NCI-H524 treated with DMSO at 0.1 percent for 48 hours (cell line): ENCODE measurements at regions not wholly inside any gene's neighbourhood (a gene's known extent, or its start where the extent isn't known, plus 50 kb on each side); places are given as distances from the start of the nearest gene placed in this dataset.
A peak's percentile ranks its signal among the peaks of the same experiment; 100 is the strongest.

ENCODE experiments used
- DNase-seq: peaks from one replicate; lab custom pipeline; 2025; lab: John Stamatoyannopoulos, UW

- no peak for DNase-seq
These were observed 127.6 kb upstream of the MID1 start for GRCh38 chrX:10747975-10748374.

GRCh38 chrX:10749113-10749512 lies 128.7 kb upstream of the MID1 start:
- DNase-seq = no peak

GRCh38 chrX:10750581-10750980 lies 130.2 kb upstream of the MID1 start:
- no peak for DNase-seq

GRCh38 chrX:10753116-10753515 lies 132.7 kb upstream of the MID1 start:
- DNase-seq = no peak

GRCh38 chrX:10754445-10754844 lies 134.1 kb upstream of the MID1 start:
- DNase-seq = no peak

- no peak for DNase-seq
These were observed 135.3 kb upstream of the MID1 start for GRCh38 chrX:10755439-10756334.

GRCh38 chrX:10756441-10756840 lies 136.1 kb upstream of the MID1 start:
- no peak for DNase-seq

GRCh38 chrX:10759141-10759799 lies 138.9 kb upstream of the MID1 start:
- no peak for DNase-seq

GRCh38 chrX:10761447-10761846 lies 141.1 kb upstream of the MID1 start:
- no peak for DNase-seq

- DNase-seq = peak; percentile 11
These were observed 148.8 kb upstream of the MID1 start for GRCh38 chrX:10769195-10769594.

- DNase-seq = peak; percentile 70
These were observed 149.6 kb upstream of the MID1 start for GRCh38 chrX:10769696-10770619.

GRCh38 chrX:10773318-10773717 lies 152.9 kb upstream of the MID1 start:
- no peak for DNase-seq

GRCh38 chrX:10781847-10782530 lies 161.6 kb upstream of the MID1 start:
- no peak for DNase-seq

GRCh38 chrX:10783451-10783995 lies 163.1 kb upstream of the MID1 start:
- no peak for DNase-seq

GRCh38 chrX:10787264-10787663 lies 166.9 kb upstream of the MID1 start:
- no peak for DNase-seq

- DNase-seq = no peak
These were observed 173.8 kb upstream of the MID1 start for GRCh38 chrX:10794203-10794630.

- no peak for DNase-seq
These were observed 175.3 kb upstream of the MID1 start for GRCh38 chrX:10795721-10796120.

GRCh38 chrX:10797466-10797865 lies 177.1 kb upstream of the MID1 start:
- DNase-seq = no peak

GRCh38 chrX:10798041-10798440 lies 177.7 kb upstream of the MID1 start:
- DNase-seq = no peak

GRCh38 chrX:10800796-10801195 lies 180.4 kb upstream of the MID1 start:
- no peak for DNase-seq

GRCh38 chrX:10811111-10811510 lies 190.7 kb upstream of the MID1 start:
- no peak for DNase-seq
